B cell (primary cell): ENCODE measurements at regions not wholly inside any gene's neighbourhood (a gene's known extent, or its start where the extent isn't known, plus 50 kb on each side); places are given as distances from the start of the nearest gene placed in this dataset.

Source experiments
- ATAC-seq: fragments of 200-7000 bp; cut with Tn5 transposase; one replicate; pipeline ENCODE4 v1.10.0; 2021; ENCODE audit warnings: low read depth, mild to moderate bottlenecking, moderate number of reproducible peaks, moderate library complexity
- CTCF ChIA-PET: fragments of 350-600 bp; sonication (Branson Sonifier 250); formaldehyde crosslinking; loops from one replicate; lab custom pipeline; 2021; ENCODE audit warnings: antibody characterized with exemption, inconsistent platforms; lab: Charles Lee
- POLR2A ChIA-PET: fragments of 350-600 bp; sonication (Branson Sonifier 250); formaldehyde crosslinking; loops from one replicate; lab custom pipeline; 2021; ENCODE audit warnings: antibody characterized with exemption; lab: Charles Lee
- DNase-seq: peaks from one replicate; pipeline ENCODE4 v3.0.0; 2013
- H2AFZ ChIP-seq: 2 replicates; pipeline ENCODE4 v1.6.1; 2012; ENCODE audit warnings: mild to moderate bottlenecking, low read depth, low read length; ENCODE audit not compliant: insufficient read depth, poor library complexity, severe bottlenecking
- H3K27ac ChIP-seq, 2 donors: 1 replicate in 1 of 2; 2 replicates in 1 of 2; pipeline ENCODE4 v1.5.1; 2012 to 2013; ENCODE audit warnings: low read length in 2 of 2, mild to moderate bottlenecking in 2 of 2, moderate library complexity in 1 of 2
- H3K27me3 ChIP-seq, 4 experiments: fragments of 200-600 bp in 1 of 4; sonication (generic) in 1 of 4; replicated peaks in 1 of 4; 1 replicate in 2 of 4; 2 replicates in 2 of 4; pipeline versions ENCODE4 v1.6.1 to v1.7.0; 2013 to 2016; ENCODE audit warnings: low read length in 3 of 4, mild to moderate bottlenecking in 2 of 4, mixed read lengths in 1 of 4, moderate library complexity in 1 of 4; ENCODE audit not compliant: insufficient read depth in 4 of 4, control insufficient read depth in 3 of 4; ENCODE audit errors: control extremely low read depth in 1 of 4
- H3K36me3 ChIP-seq, 2 experiments: replicated peaks in 1 of 2; 1 replicate in 1 of 2; 2 replicates in 1 of 2; pipeline versions ENCODE4 v1.6.1 to v1.7.1; 2013; ENCODE audit warnings: low read length in 1 of 2; ENCODE audit not compliant: insufficient read depth in 2 of 2, control insufficient read depth in 1 of 2; ENCODE audit errors: control extremely low read depth in 1 of 2, extremely low read depth in 1 of 2
- H3K4me1 ChIP-seq, 2 donors: fragments of 200-600 bp in 1 of 2; sonication (generic) in 1 of 2; 1 replicate in 1 of 2; 2 replicates in 1 of 2; pipeline versions ENCODE4 v1.5.1 to v1.6.1; 2013 to 2017; ENCODE audit warnings: low read length in 2 of 2; ENCODE audit not compliant: control insufficient read depth in 2 of 2, insufficient read depth in 2 of 2
- H3K4me2 ChIP-seq: replicated peaks from 2 replicates; pipeline ENCODE3; 2012; ENCODE audit warnings: mild to moderate bottlenecking, low read depth, low read length; ENCODE audit not compliant: poor library complexity, severe bottlenecking
- H3K4me3 ChIP-seq, 5 experiments: fragments of 200-600 bp in 1 of 5; sonication (generic) in 1 of 5; 1 replicate in 3 of 5; 2 replicates in 2 of 5; pipeline versions ENCODE4 v1.5.1 to v1.7.0; 2011 to 2016; ENCODE audit warnings: low read length in 4 of 5, mild to moderate bottlenecking in 4 of 5, low read depth in 2 of 5, control low read depth in 1 of 5, moderate library complexity in 1 of 5; ENCODE audit not compliant: insufficient read depth in 1 of 5; ENCODE audit errors: control extremely low read depth in 1 of 5, extremely low read depth in 1 of 5
- H3K79me2 ChIP-seq: fragments of 200-600 bp; sonication (generic); one replicate; pipeline ENCODE4 v1.6.0; 2016; ENCODE audit warnings: low read length; ENCODE audit not compliant: control insufficient read depth, insufficient read depth
- H3K9ac ChIP-seq: fragments of 200-600 bp; sonication (generic); 2 replicates; pipeline ENCODE4 v1.6.1; 2017; ENCODE audit warnings: mild to moderate bottlenecking, low read length, moderate library complexity
- H3K9me3 ChIP-seq, 3 donors: one replicate each; pipeline versions ENCODE4 v1.6.1 to v1.7.1; 2013; ENCODE audit warnings: low read length in 2 of 3; ENCODE audit not compliant: control insufficient read depth in 2 of 3, insufficient read depth in 1 of 3; ENCODE audit errors: control extremely low read depth in 1 of 3
- H4K20me1 ChIP-seq: 2 replicates; pipeline ENCODE4 v1.6.0; 2012; ENCODE audit warnings: mild to moderate bottlenecking, low read length; ENCODE audit not compliant: insufficient read depth, control insufficient read depth, poor library complexity, severe bottlenecking
- H3K27ac Mint-ChIP-seq: one replicate; pipeline ENCODE4 v1.8.0; 2021; ENCODE audit warnings: mixed read lengths
- H3K27me3 Mint-ChIP-seq: one replicate; pipeline ENCODE4 v1.8.0; 2021; ENCODE audit warnings: mixed read lengths
- H3K4me1 Mint-ChIP-seq: one replicate; pipeline ENCODE4 v1.8.0; 2021; ENCODE audit warnings: mixed read lengths
- H3K4me3 Mint-ChIP-seq: one replicate; pipeline ENCODE4 v1.8.0; 2021; ENCODE audit warnings: mixed read lengths
- H3K9me3 Mint-ChIP-seq: one replicate; pipeline ENCODE4 v1.8.0; 2022; ENCODE audit warnings: mixed read lengths; ENCODE audit not compliant: insufficient read depth
- EZH2 ChIP-seq: IDR thresholded peaks from 2 replicates; pipeline ENCODE4 v1.6.1; 2012; ENCODE audit warnings: borderline replicate concordance, low read depth, mild to moderate bottlenecking, moderate library complexity, low read length; ENCODE audit not compliant: insufficient read depth, poor library complexity, severe bottlenecking
- WGBS: methylation state at CpG from one replicate; pipeline ENCODE4 v1.1.5; 2013; ENCODE audit warnings: missing lambda C conversion rate; ENCODE audit not compliant: insufficient coverage; 5-methylcytosine and 5-hydroxymethylcytosine counted together
- intact Hi-C: fragments of 100-400 bp; cut with micrococcal nuclease; formaldehyde crosslinking; loops from one replicate; pipeline ENCODE4 v1.10.0; 2022
- TF ChIP-seq, protein P1 (sequence below): fragments of 200-600 bp; IDR thresholded peaks from one replicate; pipeline ENCODE4 v1.8.0; 2022; ENCODE audit warnings: antibody characterized with exemption, mild to moderate bottlenecking

DNA sequence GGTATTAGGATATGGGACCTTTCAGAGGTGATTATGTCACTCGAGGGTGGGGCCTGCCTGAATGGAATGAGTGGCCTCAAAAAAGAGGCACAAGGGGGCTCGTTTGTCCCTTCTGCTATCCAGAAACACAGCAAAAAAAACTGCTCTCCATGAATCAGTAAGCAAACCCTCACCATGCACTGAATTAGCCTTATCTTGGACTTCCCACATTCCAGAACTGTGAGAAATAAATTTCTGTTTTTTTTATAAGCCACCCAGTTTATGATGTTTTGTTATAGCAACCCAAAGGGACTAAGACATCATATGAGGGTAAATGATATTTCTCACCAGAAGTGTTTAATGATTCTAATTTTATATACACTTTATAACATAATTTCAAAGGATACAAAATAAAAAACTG, 476.6 kb upstream of the EDIL3 start:
- ChIA-PET CTCF (no interaction called here), POLR2A (no interaction called here)
- no CpG with 5 or more reads among the region's 2 CpGs for WGBS

DNA sequence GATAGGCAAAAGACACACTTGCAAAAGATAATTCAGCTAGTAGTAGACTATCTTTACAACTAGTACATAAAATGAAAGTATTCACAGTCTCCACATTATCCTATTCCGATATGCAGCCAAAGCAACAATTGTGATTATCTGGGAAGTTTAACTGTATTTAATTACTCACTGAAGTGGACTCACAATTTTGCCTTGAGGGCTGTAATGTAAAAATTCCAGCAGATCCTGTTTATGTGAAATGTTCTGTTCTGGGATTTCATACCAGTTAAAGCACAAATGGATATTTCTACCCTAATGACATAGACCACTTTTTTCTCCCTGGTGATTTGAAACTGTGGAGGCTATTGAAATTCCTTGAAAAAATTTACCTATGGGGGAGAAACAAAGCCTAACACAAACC, 474.4 kb upstream of the EDIL3 start:
- no peak overlapping the region for H3K27ac ChIP-seq
- Mint-ChIP-seq H3K27me3 (no peaks in the 10 kb centered on the region), H3K9me3 (no peaks in the 10 kb centered on the region), H3K27ac (no peak overlapping the region), H3K4me3 (no peak overlapping the region), H3K4me1 (no peaks in the 10 kb centered on the region)
- H3K36me3 ChIP-seq, result no peaks in the 10 kb centered on the region
- no peaks in the 10 kb centered on the region for H3K4me1 ChIP-seq
- DNase-seq (no peak), ATAC-seq (no peak)
- intact Hi-C loops, result no loop called here
- H3K4me3 ChIP-seq, result no peak overlapping the region
- H3K9ac ChIP-seq, result no peak overlapping the region
- H2AFZ ChIP-seq, result no peak overlapping the region
- H3K27me3 ChIP-seq, result no peaks in the 10 kb centered on the region
- no peaks in the 10 kb centered on the region for H3K79me2 ChIP-seq
- WGBS, result no CpG with 5 or more reads among the region's 1 CpG
- TF ChIP-seq EZH2, result no peak
- TF ChIP-seq, protein P1, sequence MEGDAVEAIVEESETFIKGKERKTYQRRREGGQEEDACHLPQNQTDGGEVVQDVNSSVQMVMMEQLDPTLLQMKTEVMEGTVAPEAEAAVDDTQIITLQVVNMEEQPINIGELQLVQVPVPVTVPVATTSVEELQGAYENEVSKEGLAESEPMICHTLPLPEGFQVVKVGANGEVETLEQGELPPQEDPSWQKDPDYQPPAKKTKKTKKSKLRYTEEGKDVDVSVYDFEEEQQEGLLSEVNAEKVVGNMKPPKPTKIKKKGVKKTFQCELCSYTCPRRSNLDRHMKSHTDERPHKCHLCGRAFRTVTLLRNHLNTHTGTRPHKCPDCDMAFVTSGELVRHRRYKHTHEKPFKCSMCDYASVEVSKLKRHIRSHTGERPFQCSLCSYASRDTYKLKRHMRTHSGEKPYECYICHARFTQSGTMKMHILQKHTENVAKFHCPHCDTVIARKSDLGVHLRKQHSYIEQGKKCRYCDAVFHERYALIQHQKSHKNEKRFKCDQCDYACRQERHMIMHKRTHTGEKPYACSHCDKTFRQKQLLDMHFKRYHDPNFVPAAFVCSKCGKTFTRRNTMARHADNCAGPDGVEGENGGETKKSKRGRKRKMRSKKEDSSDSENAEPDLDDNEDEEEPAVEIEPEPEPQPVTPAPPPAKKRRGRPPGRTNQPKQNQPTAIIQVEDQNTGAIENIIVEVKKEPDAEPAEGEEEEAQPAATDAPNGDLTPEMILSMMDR, result no peak
- ChIA-PET CTCF (no interaction called here), POLR2A (no interaction called here)
- H4K20me1 ChIP-seq, result no peaks in the 10 kb centered on the region
- H3K9me3 ChIP-seq, result peaks cover 0 to under 1% (median 0%) of the 10 kb centered on the region in 3 donors
- no peak overlapping the region for H3K4me2 ChIP-seq

More for the DNA sequence above, 476.6 kb upstream of the EDIL3 start:
- H3K27ac Mint-ChIP-seq, result no peak overlapping the region
- intact Hi-C loops, result no loop called here
- Histone ChIP-seq H3K36me3 (no peaks in the 10 kb centered on the region), H3K27me3 (no peaks in the 10 kb centered on the region), H3K9ac (no peak overlapping the region), H3K4me2 (no peak overlapping the region), H3K27ac (no peak overlapping the region), H3K9me3 (peaks cover 0 to 4% (median 0%) of the 10 kb centered on the region in 3 donors), H3K4me1 (no peaks in the 10 kb centered on the region), H3K79me2 (no peaks in the 10 kb centered on the region), H4K20me1 (no peaks in the 10 kb centered on the region), H3K4me3 (no peak overlapping the region), H2AFZ (no peak overlapping the region)
- TF ChIP-seq, protein P1, result no peak
- no peak for TF ChIP-seq EZH2
- no peak for ATAC-seq
- DNase-seq, result no peak
- H3K9me3 Mint-ChIP-seq, result no peaks in the 10 kb centered on the region
- H3K27me3 Mint-ChIP-seq, result no peaks in the 10 kb centered on the region
- no peak overlapping the region for H3K4me3 Mint-ChIP-seq
- H3K4me1 Mint-ChIP-seq, result no peaks in the 10 kb centered on the region
